ENCODE measurements at regions not wholly inside any gene's neighbourhood (a gene's known extent, or its start where the extent isn't known, plus 50 kb on each side); places are given as distances from the start of the nearest gene placed in this dataset.

GRCh38 chr13:53844473-53845146, 816.0 kb downstream of the OLFM4 start:
- no peak overlapping the region for H3K27ac ChIP-seq (ENCODE audit: low read depth, low read length)
- H3K27me3 ChIP-seq (ENCODE audit: insufficient read depth, low read length): no peaks in the 10 kb centered on the region
- H3K4me3 ChIP-seq (ENCODE audit: low read length): no peak overlapping the region
- 75% methylated on average over 4 of the region's 6 CpGs for WGBS
- no peaks in the 10 kb centered on the region for H3K36me3 ChIP-seq (ENCODE audit: insufficient read depth, low read length)
- H3K9ac ChIP-seq (ENCODE audit: low read depth, low read length): no peak overlapping the region
- peaks cover 15% of the 10 kb centered on the region; the same call in 1 of the 2 replicates for H3K4me1 ChIP-seq (ENCODE audit: insufficient read depth, low read length)
- 0 out of 2 replicates have a peak, but pooled peaks cover under 1% of the 10 kb centered on the region for H3K9me3 ChIP-seq (ENCODE audit: insufficient read depth, low read depth, low read length)

DNA sequence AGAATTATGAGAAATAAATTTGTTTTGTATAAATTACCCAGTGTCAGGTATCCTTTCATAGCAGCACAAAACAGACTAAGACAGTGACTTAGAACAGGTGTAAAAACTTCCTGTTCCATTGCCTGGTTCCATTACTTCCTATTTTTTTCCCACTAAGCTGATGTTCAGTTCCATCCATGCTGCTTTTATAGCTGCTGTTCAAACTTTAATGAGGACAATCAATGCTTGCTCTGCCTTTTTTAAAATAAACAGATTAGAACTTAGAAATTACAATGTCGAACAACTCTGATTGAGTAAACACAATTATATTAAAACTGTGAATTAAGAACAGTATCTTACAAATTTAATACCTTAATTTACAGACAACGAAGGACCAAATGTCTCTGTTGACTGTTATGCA, 818.9 kb downstream of the OLFM4 start:
- no peak overlapping the region for H3K9ac ChIP-seq (ENCODE audit: low read depth, low read length)
- no peaks in the 10 kb centered on the region for H3K9me3 ChIP-seq (ENCODE audit: insufficient read depth, low read depth, low read length)
- peaks cover 15% of the 10 kb centered on the region; the same call in 1 of the 2 replicates for H3K4me1 ChIP-seq (ENCODE audit: insufficient read depth, low read length)
- H3K27ac ChIP-seq (ENCODE audit: low read depth, low read length): no peak overlapping the region
- H3K4me3 ChIP-seq (ENCODE audit: low read length): no peak overlapping the region
- WGBS: 98% methylated on average over 2 of the region's 2 CpGs
- H3K36me3 ChIP-seq (ENCODE audit: insufficient read depth, low read length): no peaks in the 10 kb centered on the region
- H3K27me3 ChIP-seq (ENCODE audit: insufficient read depth, low read length): no peaks in the 10 kb centered on the region

GRCh38 chr13:53848366-53848961, 819.9 kb downstream of the OLFM4 start:
- no peak overlapping the region for H3K27ac ChIP-seq (ENCODE audit: low read depth, low read length)
- H3K9ac ChIP-seq (ENCODE audit: low read depth, low read length): no peak overlapping the region
- no peaks in the 10 kb centered on the region for H3K27me3 ChIP-seq (ENCODE audit: insufficient read depth, low read length)
- no peaks in the 10 kb centered on the region for H3K9me3 ChIP-seq (ENCODE audit: insufficient read depth, low read depth, low read length)
- H3K4me3 ChIP-seq (ENCODE audit: low read length): no peak overlapping the region
- H3K36me3 ChIP-seq (ENCODE audit: insufficient read depth, low read length): no peaks in the 10 kb centered on the region
- H3K4me1 ChIP-seq (ENCODE audit: insufficient read depth, low read length): peaks cover 15% of the 10 kb centered on the region; the same call in 1 of the 2 replicates
- whole genome bisulfite sequencing: 61% methylated on average over 7 of the region's 7 CpGs

DNA sequence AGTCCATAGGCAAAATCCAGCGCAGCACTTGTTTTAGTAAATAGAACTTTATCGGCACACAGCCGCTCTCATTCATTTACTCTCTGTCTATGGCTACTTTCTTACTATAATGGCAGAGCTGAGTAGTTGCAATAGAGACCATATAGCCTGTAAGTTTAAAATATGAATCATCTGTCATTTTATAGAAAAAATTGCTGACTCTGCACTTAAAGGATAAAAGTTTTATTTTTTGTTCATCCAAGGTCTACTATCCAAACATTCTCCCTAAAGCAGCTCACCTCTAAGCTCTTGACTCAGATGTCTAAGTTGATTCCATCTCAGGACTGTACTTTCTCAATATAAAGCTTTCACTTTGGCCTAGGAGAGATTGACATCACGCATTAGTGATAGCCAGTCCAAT, 825.7 kb downstream of the OLFM4 start:
- Histone ChIP-seq H3K4me3 (ENCODE audit: low read length) (no peak overlapping the region), H3K9ac (ENCODE audit: low read depth, low read length) (no peak overlapping the region), H3K27ac (ENCODE audit: low read depth, low read length) (no peak overlapping the region), H3K9me3 (ENCODE audit: insufficient read depth, low read depth, low read length) (no peaks in the 10 kb centered on the region), H3K27me3 (ENCODE audit: insufficient read depth, low read length) (no peaks in the 10 kb centered on the region), H3K4me1 (ENCODE audit: insufficient read depth, low read length) (0 out of 2 replicates have a peak, but pooled peaks cover under 1% of the 10 kb centered on the region), H3K36me3 (ENCODE audit: insufficient read depth, low read length) (no peaks in the 10 kb centered on the region)
- 92% methylated on average over 4 of the region's 4 CpGs for WGBS

GRCh38 chr13:53856573-53857195, 828.1 kb downstream of the OLFM4 start:
- Histone ChIP-seq H3K4me3 (ENCODE audit: low read length) (no peak overlapping the region), H3K9me3 (ENCODE audit: insufficient read depth, low read depth, low read length) (no peaks in the 10 kb centered on the region), H3K27ac (ENCODE audit: low read depth, low read length) (no peak overlapping the region), H3K9ac (ENCODE audit: low read depth, low read length) (no peak overlapping the region), H3K36me3 (ENCODE audit: insufficient read depth, low read length) (no peaks in the 10 kb centered on the region), H3K4me1 (ENCODE audit: insufficient read depth, low read length) (no peaks in the 10 kb centered on the region), H3K27me3 (ENCODE audit: insufficient read depth, low read length) (no peaks in the 10 kb centered on the region)
- WGBS: 100% methylated on average over 1 of the region's 2 CpGs

DNA sequence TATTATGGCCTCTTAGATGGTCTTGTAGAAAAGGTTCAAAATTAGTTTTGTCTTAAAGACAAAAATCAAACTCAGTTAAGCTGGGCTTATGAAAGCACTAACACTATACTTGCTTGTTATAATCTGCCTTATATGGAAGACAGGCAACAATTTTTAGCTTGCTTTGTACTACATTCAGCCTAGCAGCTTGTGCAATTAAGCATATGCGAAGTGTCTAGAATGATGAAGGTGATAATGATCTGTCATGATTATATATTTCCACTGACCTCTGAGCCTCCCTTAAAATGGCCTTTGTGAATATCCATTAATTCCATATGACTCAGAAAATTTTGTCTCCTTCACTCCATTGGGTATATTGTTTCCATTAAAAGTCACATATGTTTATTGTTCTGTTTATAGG, 834.9 kb downstream of the OLFM4 start:
- no peaks in the 10 kb centered on the region for H3K36me3 ChIP-seq (ENCODE audit: insufficient read depth, low read length)
- no peak overlapping the region for H3K9ac ChIP-seq (ENCODE audit: low read depth, low read length)
- H3K27ac ChIP-seq (ENCODE audit: low read depth, low read length): no peak overlapping the region
- H3K4me3 ChIP-seq (ENCODE audit: low read length): no peak overlapping the region
- no peaks in the 10 kb centered on the region for H3K4me1 ChIP-seq (ENCODE audit: insufficient read depth, low read length)
- no peaks in the 10 kb centered on the region for H3K9me3 ChIP-seq (ENCODE audit: insufficient read depth, low read depth, low read length)
- 100% methylated on average over 1 of the region's 1 CpG for WGBS
- no peaks in the 10 kb centered on the region for H3K27me3 ChIP-seq (ENCODE audit: insufficient read depth, low read length)

GRCh38 chr13:53873558-53873957, 844.9 kb downstream of the OLFM4 start:
- Histone ChIP-seq H3K36me3 (ENCODE audit: insufficient read depth, low read length) (no peaks in the 10 kb centered on the region), H3K27me3 (ENCODE audit: insufficient read depth, low read length) (no peaks in the 10 kb centered on the region), H3K27ac (ENCODE audit: low read depth, low read length) (no peak overlapping the region), H3K9ac (ENCODE audit: low read depth, low read length) (no peak overlapping the region), H3K9me3 (ENCODE audit: insufficient read depth, low read depth, low read length) (no peaks in the 10 kb centered on the region), H3K4me1 (ENCODE audit: insufficient read depth, low read length) (peaks cover 10% of the 10 kb centered on the region; the same call in 1 of the 2 replicates), H3K4me3 (ENCODE audit: low read length) (no peak overlapping the region)
- 87% methylated on average over 15 of the region's 15 CpGs for WGBS

GRCh38 chr13:53878861-53879260, 850.2 kb downstream of the OLFM4 start:
- Histone ChIP-seq H3K9ac (ENCODE audit: low read depth, low read length) (no peak overlapping the region), H3K9me3 (ENCODE audit: insufficient read depth, low read depth, low read length) (no peaks in the 10 kb centered on the region)
- WGBS: 96% methylated on average over 1 of the region's 1 CpG

GRCh38 chr13:53885997-53886396, 857.4 kb downstream of the OLFM4 start:
- Histone ChIP-seq H3K36me3 (ENCODE audit: insufficient read depth, low read length) (no peaks in the 10 kb centered on the region), H3K27me3 (ENCODE audit: insufficient read depth, low read length) (no peaks in the 10 kb centered on the region), H3K9ac (ENCODE audit: low read depth, low read length) (no peak overlapping the region), H3K4me1 (ENCODE audit: insufficient read depth, low read length) (no peaks in the 10 kb centered on the region), H3K27ac (ENCODE audit: low read depth, low read length) (no peak overlapping the region), H3K4me3 (ENCODE audit: low read length) (no peak overlapping the region), H3K9me3 (ENCODE audit: insufficient read depth, low read depth, low read length) (no peaks in the 10 kb centered on the region)
- WGBS: no CpG with 5 or more reads among the region's 1 CpG

More at GRCh38 chr13:53878861-53879260, 850.2 kb downstream of the OLFM4 start:
- no peaks in the 10 kb centered on the region for H3K27me3 ChIP-seq (ENCODE audit: insufficient read depth, low read length)
- peaks cover 1% of the 10 kb centered on the region; the same call in 1 of the 2 replicates for H3K4me1 ChIP-seq (ENCODE audit: insufficient read depth, low read length)
- H3K4me3 ChIP-seq (ENCODE audit: low read length): no peak overlapping the region
- H3K27ac ChIP-seq (ENCODE audit: low read depth, low read length): no peak overlapping the region
- H3K36me3 ChIP-seq (ENCODE audit: insufficient read depth, low read length): no peaks in the 10 kb centered on the region

GRCh38 chr13:53890696-53891095, 862.1 kb downstream of the OLFM4 start:
- WGBS: 92% methylated on average over 1 of the region's 2 CpGs
- no peaks in the 10 kb centered on the region for H3K4me1 ChIP-seq (ENCODE audit: insufficient read depth, low read length)
- H3K4me3 ChIP-seq (ENCODE audit: low read length): no peak overlapping the region
- H3K9me3 ChIP-seq (ENCODE audit: insufficient read depth, low read depth, low read length): no peaks in the 10 kb centered on the region
- no peaks in the 10 kb centered on the region for H3K27me3 ChIP-seq (ENCODE audit: insufficient read depth, low read length)
- H3K27ac ChIP-seq (ENCODE audit: low read depth, low read length): no peak overlapping the region
- no peak overlapping the region for H3K9ac ChIP-seq (ENCODE audit: low read depth, low read length)
- no peaks in the 10 kb centered on the region for H3K36me3 ChIP-seq (ENCODE audit: insufficient read depth, low read length)

DNA sequence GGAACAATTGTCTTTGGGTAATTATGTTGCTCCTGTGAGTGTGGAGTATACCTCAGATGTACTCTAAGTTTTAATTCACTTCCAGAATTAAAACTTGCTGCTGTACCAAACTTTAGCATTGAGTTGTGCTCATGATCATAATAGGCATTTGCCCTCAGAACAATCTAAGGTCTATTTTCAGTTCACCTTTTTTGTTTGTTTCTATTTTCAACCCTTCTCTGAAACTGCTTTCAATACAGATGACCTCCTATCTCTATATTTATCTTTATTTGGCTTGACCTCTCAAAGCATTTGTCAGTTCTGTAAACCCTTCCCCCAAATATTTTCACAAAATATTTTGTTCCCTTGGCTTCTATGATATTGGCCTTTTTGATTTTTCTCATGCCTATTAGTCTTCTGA, 873.0 kb downstream of the OLFM4 start:
- H3K4me1 ChIP-seq (ENCODE audit: insufficient read depth, low read length): no peaks in the 10 kb centered on the region
- H3K36me3 ChIP-seq (ENCODE audit: insufficient read depth, low read length): no peaks in the 10 kb centered on the region
- no peaks in the 10 kb centered on the region for H3K9me3 ChIP-seq (ENCODE audit: insufficient read depth, low read depth, low read length)
- no peak overlapping the region for H3K27ac ChIP-seq (ENCODE audit: low read depth, low read length)
- no peaks in the 10 kb centered on the region for H3K27me3 ChIP-seq (ENCODE audit: insufficient read depth, low read length)
- no peak overlapping the region for H3K4me3 ChIP-seq (ENCODE audit: low read length)
- H3K9ac ChIP-seq (ENCODE audit: low read depth, low read length): no peak overlapping the region

All from HUES64 (cell line).